ENCODE measurements at regions not wholly inside any gene's neighbourhood (a gene's known extent, or its start where the extent isn't known, plus 50 kb on each side); places are given as distances from the start of the nearest gene placed in this dataset.

DNA sequence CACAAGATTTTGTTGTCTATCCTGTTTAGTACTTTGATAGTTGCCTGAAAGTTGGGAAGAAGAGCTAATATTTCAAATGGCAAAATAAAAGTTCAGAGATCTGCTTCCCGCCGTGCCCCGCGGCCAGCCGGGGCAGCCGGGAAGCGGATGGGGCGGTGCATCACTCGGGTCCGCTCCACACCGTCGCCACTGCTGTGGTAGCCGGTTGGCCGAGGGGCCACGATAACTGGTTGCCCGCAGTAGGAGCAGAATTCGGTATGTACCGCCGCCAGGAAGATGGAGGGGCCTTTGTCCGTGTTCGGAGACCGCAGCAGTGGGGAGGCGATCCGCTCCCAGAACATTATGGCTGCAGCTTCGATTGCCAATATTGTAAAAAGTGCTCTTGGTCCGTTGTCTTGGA, 427.2 kb upstream of the PDE3A start:
- H3K27ac ChIP-seq (ENCODE audit: low read depth, low read length) = no peak overlapping the region
- ATAC-seq (no peak), DNase-seq (ENCODE audit: low read depth, low spot score) (no peak)
- H3K4me3 ChIP-seq (replicated peaks in 1 of 2; ENCODE audit: low read depth in 1 of 2, low read length in 2 of 2) = no peak overlapping the region
- no peaks in the 10 kb centered on the region for H3K9me2 ChIP-seq (ENCODE audit: insufficient read depth)
- no TSS peak for BruUV-seq (replicated peaks)
- H3K4me2 ChIP-seq (ENCODE audit: low read length) = no peak overlapping the region
- no peak overlapping the region for H2AFZ ChIP-seq (ENCODE audit: low read depth, low read length, poor library complexity, severe bottlenecking)
- H3K79me2 ChIP-seq (ENCODE audit: insufficient read depth, low read length) = no peaks in the 10 kb centered on the region
- no peaks in the 10 kb centered on the region for H3K36me3 ChIP-seq (ENCODE audit: control insufficient read depth in 1 of 2, insufficient read depth in 2 of 2, low read length in 2 of 2)
- no peak overlapping the region for H3K9ac ChIP-seq (ENCODE audit: low read length)
- no peaks in the 10 kb centered on the region for H3K9me3 ChIP-seq (ENCODE audit: control insufficient read depth in 1 of 2, insufficient read depth in 1 of 2, low read depth in 1 of 2, low read length in 2 of 2)
- H4K20me1 ChIP-seq (ENCODE audit: insufficient read depth) = no peaks in the 10 kb centered on the region
- H3K4me1 ChIP-seq (ENCODE audit: control insufficient read depth in 1 of 2, insufficient read depth in 2 of 2, low read length in 2 of 2) = no peaks in the 10 kb centered on the region
- ChIA-PET CTCF (no interaction called here), RAD21 (ENCODE audit: low non-redundant PET in 1 of 2, low total read pairs in 2 of 2, uncharacterized antibody in 2 of 2, unreplicated experiment in 2 of 2) (no interaction called here), POLR2A (no interaction called here)
- intact Hi-C loops (cut with micrococcal nuclease) = no loop called here
- TF ChIP-seq JUND (IDR thresholded peaks at IDR 0.05) (no peak), ZFX (IDR thresholded peaks at IDR 0.05) (no peak), RAD21 (IDR thresholded peaks at IDR 0.05; ENCODE audit: low read depth) (no peak), CEBPB (IDR thresholded peaks at IDR 0.05; ENCODE audit: low read depth) (no peak), YY1 (IDR thresholded peaks at IDR 0.05; ENCODE audit: extremely low read depth, insufficient replicate concordance, low read depth, low read length) (no peak), SRF (IDR thresholded peaks at IDR 0.05; ENCODE audit: low read depth) (no peak), POLR2AphosphoS5 (IDR thresholded peaks at IDR 0.05; ENCODE audit: low read depth, low read length) (no peak), SIN3A (IDR thresholded peaks at IDR 0.05; ENCODE audit: low read depth) (no peak), ZNF274 (IDR thresholded peaks at IDR 0.05; ENCODE audit: low read depth, low read length) (no peak), CBX3 (IDR thresholded peaks at IDR 0.05; ENCODE audit: low read depth) (no peak), SP1 (IDR thresholded peaks at IDR 0.05; ENCODE audit: low read depth) (no peak), POLR2A (IDR thresholded peaks at IDR 0.05; ENCODE audit: borderline replicate concordance, extremely low read depth, insufficient read depth, insufficient read length) (no peak), CTCF (IDR thresholded peaks at IDR 0.05 in 2 of 3, conservative IDR thresholded peaks at IDR 0.05 in 1 of 3; ENCODE audit: borderline replicate concordance in 1 of 3, insufficient read depth in 1 of 3, low read depth in 2 of 3, low read length in 2 of 3) (no peak), FOSL1 (IDR thresholded peaks at IDR 0.05; ENCODE audit: low read depth) (no peak), EZH2 (IDR thresholded peaks at IDR 0.05) (no peak), EGR1 (IDR thresholded peaks at IDR 0.05; ENCODE audit: low read depth) (no peak), EZH2phosphoT487 (IDR thresholded peaks at IDR 0.05; ENCODE audit: borderline replicate concordance) (no peak), ELF1 (IDR thresholded peaks at IDR 0.05; ENCODE audit: borderline replicate concordance, low read depth) (no peak), TCF7L2 (IDR thresholded peaks at IDR 0.05; ENCODE audit: borderline replicate concordance, extremely low read depth, insufficient read depth, insufficient read length) (no peak)
- H3K27me3 ChIP-seq (ENCODE audit: insufficient read depth, low read length) = no peaks in the 10 kb centered on the region
